Cardiac muscle cell (in vitro differentiated cells and primary cell): ENCODE measurements at regions not wholly inside any gene's neighbourhood (a gene's known extent, or its start where the extent isn't known, plus 50 kb on each side); places are given as distances from the start of the nearest gene placed in this dataset.

ENCODE experiments used
- DNase-seq, 2 donors: peaks; one replicate each; pipeline versions ENCODE4 v3.0.0 to v3.0.0-alpha.2; 2010 to 2017; ENCODE audit warnings: low read depth in 1 of 2, low spot score in 1 of 2
- H3K27ac ChIP-seq: fragments of 200-600 bp; sonication (generic); 2 replicates; pipeline ENCODE4 v1.5.1; 2016
- H3K27me3 ChIP-seq: fragments of 200-600 bp; sonication (generic); 2 replicates; pipeline ENCODE4 v1.6.0; 2016; ENCODE audit warnings: control low read depth
- H3K36me3 ChIP-seq: fragments of 200-600 bp; sonication (generic); 2 replicates; pipeline ENCODE4 v1.5.1; 2016; ENCODE audit warnings: control low read depth
- H3K4me1 ChIP-seq: fragments of 200-600 bp; sonication (generic); 2 replicates; pipeline ENCODE4 v1.8.1; 2017; ENCODE audit warnings: low read depth, mild to moderate bottlenecking, mixed run types
- H3K4me3 ChIP-seq: fragments of 200-600 bp; sonication (generic); 2 replicates; pipeline ENCODE4 v1.5.1; 2016; ENCODE audit warnings: mild to moderate bottlenecking
- H3K9me3 ChIP-seq: fragments of 200-600 bp; sonication (generic); 2 replicates; pipeline ENCODE4 v1.5.1; 2017; ENCODE audit warnings: low read depth, mild to moderate bottlenecking, control low read depth
- CTCF ChIP-seq: IDR thresholded peaks from 2 replicates; pipeline ENCODE4 v1.5.1; 2012; ENCODE audit warnings: low read depth, mild to moderate bottlenecking, low read length

DNA sequence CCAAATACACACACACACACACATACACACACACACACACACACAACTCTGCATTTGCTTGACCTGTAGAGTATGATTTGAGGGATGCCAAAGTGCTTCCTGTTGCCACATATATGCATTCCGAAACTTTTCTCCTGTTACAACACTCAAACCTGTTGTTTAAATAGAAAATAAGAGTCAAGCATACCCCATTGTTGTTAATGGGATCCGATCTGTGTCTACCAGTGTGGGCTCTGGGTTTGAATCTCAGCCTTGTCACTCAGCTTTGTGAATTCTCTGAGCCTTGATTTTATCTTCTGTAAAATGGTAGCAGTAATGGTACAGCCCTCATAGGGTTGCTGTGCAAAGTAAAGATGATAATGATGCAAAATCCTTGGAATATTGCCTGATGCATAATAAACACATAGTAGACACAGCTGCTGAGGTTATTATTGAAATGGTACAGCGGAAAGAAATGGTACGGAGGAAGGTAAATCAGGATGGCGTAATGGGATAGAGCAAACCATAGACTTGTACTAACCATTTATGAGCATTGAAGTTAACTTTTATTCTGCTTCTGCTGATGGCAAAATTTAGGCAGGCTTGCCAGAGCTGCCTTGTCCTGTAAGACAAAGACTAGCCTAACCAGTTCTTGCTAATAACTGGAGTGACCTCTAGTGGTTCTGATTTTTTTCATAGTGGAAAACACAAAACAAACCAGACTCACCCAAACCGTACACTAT is 113.5 kb upstream of the PHACTR1 start:
- no peaks in the 10 kb centered on the region for H3K27me3 ChIP-seq
- DNase-seq, result peak; percentile 36 to 92
- peak; percentile 59 for TF ChIP-seq CTCF
- no peaks in the 10 kb centered on the region for H3K4me1 ChIP-seq
- H3K4me3 ChIP-seq, result no peak overlapping the region
- H3K27ac ChIP-seq, result no peak overlapping the region
- no peaks in the 10 kb centered on the region for H3K9me3 ChIP-seq
- H3K36me3 ChIP-seq, result no peaks in the 10 kb centered on the region

- Histone ChIP-seq H3K27ac (no peak overlapping the region), H3K36me3 (no peaks in the 10 kb centered on the region), H3K9me3 (no peaks in the 10 kb centered on the region), H3K4me3 (no peak overlapping the region), H3K4me1 (no peaks in the 10 kb centered on the region), H3K27me3 (no peaks in the 10 kb centered on the region)
- no peak for DNase-seq
- no peak for TF ChIP-seq CTCF
Observed at GRCh38 chr6:12603673-12604049, 112.9 kb upstream of the PHACTR1 start.

DNA sequence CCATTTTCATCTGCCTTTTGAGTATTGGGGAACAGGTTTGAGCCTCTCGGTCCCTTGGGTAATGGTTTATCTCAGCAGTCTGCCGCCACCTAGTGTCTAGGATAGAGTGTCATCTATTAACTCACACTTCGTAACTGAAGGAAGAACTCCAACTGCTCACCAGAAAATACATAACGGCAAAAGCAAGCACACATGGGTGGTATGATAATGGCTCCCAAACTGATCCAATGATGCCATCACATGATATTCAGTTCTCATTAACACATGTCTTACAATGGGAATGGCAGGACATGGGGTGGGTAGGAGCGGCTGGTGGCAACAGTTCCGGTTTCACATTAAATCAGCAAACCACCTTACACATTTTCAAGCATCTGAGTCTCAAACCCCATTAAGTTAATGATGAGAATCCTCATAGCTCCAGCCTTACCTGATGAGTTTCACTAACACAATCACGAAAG is 110.7 kb upstream of the PHACTR1 start:
- Histone ChIP-seq H3K36me3 (no peaks in the 10 kb centered on the region), H3K4me1 (no peaks in the 10 kb centered on the region), H3K27ac (no peak overlapping the region), H3K4me3 (no peak overlapping the region), H3K27me3 (no peaks in the 10 kb centered on the region), H3K9me3 (no peaks in the 10 kb centered on the region)
- TF ChIP-seq CTCF, result peak; percentile 66
- peak; percentile 76 to 79 for DNase-seq

DNA sequence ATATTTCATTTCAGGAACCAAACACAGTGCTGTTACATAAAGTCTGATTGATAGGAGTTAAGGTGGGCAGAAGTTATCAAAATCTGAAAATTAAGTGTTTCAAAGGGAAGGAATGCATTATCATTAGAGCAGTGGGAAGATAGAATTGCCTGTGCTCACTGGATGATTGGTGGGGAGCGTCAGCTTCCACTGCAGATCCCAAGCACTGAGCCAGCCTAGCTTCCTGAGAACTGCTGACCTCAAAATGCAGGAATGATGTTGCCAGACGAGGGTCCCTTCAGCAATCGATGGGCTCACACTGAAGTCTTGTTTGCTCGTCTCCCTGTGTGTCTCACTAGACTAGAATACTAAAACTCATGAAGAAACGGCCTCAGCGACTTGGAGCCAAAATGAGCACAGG is 110.0 kb upstream of the PHACTR1 start:
- no peak for TF ChIP-seq CTCF
- Histone ChIP-seq H3K4me1 (no peaks in the 10 kb centered on the region), H3K36me3 (no peaks in the 10 kb centered on the region), H3K4me3 (no peak overlapping the region), H3K27ac (no peak overlapping the region), H3K27me3 (no peaks in the 10 kb centered on the region), H3K9me3 (no peaks in the 10 kb centered on the region)
- no peak for DNase-seq

DNA sequence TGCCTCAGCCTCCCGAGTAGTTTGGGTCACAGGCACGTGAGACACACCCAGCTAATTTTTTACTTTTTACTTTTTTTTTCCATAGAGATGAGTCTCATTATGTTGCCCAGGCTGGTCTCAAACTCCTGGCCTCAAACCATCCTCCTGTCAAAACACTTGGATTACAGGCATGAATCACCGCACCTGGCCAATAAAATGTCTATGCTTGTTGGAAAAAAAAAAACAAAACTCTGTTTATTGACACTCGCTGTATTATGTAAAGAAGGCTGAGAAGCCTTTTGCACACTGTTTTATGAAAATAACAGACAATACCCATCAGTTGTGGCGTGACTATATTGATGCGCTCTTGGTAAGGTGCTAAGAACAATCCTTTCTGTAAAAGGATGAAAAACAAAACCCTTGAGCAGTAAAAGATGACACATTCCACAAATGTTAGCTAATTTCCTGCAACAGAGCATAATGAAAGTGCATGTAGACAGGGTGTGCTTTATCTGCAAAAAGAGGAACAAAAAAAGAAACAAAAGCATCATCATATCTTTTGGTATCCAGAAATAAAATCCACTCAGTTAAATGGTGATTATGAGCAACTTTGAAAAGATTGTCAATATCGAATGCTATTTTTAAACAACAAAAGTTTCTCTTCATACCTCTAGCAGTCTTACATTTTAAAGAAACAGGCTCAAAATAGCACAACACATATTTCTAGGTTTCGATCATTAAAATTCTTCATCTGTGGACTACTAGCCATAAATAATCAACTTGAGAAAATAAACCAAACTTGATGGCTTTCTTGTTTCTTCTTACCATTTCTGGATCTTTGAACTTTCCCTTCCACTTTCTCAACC is 108.3 kb upstream of the PHACTR1 start:
- H3K36me3 ChIP-seq, result no peaks in the 10 kb centered on the region
- no peaks in the 10 kb centered on the region for H3K9me3 ChIP-seq
- H3K27me3 ChIP-seq, result peaks cover 3% of the 10 kb centered on the region
- no peaks in the 10 kb centered on the region for H3K4me1 ChIP-seq
- H3K27ac ChIP-seq, result no peak overlapping the region
- no peak for TF ChIP-seq CTCF
- DNase-seq, result peak in 1 of 2 donors; percentile 41
- H3K4me3 ChIP-seq, result no peak overlapping the region
